Activated CD8-positive, alpha-beta T cell treated with anti-CD3 and anti-CD28 coated beads for 36 hours (primary cell): ENCODE measurements at regions not wholly inside any gene's neighbourhood (a gene's known extent, or its start where the extent isn't known, plus 50 kb on each side); places are given as distances from the start of the nearest gene placed in this dataset.

ENCODE experiments used
- ATAC-seq: fragments of 200-7000 bp; cut with Tn5 transposase; one replicate; pipeline ENCODE4 v1.10.0; 2021; ENCODE audit warnings: mild to moderate bottlenecking, moderate library complexity
- CTCF ChIA-PET: fragments of 350-600 bp; sonication (Branson Sonifier 250); formaldehyde crosslinking; loops from one replicate; lab custom pipeline; 2021; ENCODE audit warnings: antibody characterized with exemption; lab: Charles Lee
- POLR2A ChIA-PET: fragments of 350-600 bp; sonication (Branson Sonifier 250); formaldehyde crosslinking; loops from one replicate; lab custom pipeline; 2021; ENCODE audit warnings: antibody characterized with exemption; lab: Charles Lee
- DNase-seq: peaks from one replicate; pipeline ENCODE4 v3.0.0-alpha.2; 2020
- H3K27ac Mint-ChIP-seq: one replicate; pipeline ENCODE4 v1.8.0; 2021; ENCODE audit warnings: mild to moderate bottlenecking, mixed read lengths
- H3K27me3 Mint-ChIP-seq: one replicate; pipeline ENCODE4 v1.8.0; 2021; ENCODE audit warnings: mixed read lengths
- H3K36me3 Mint-ChIP-seq: one replicate; pipeline ENCODE4 v1.8.0; 2021; ENCODE audit warnings: low read depth, mixed read lengths
- H3K4me1 Mint-ChIP-seq: one replicate; pipeline ENCODE4 v1.8.0; 2021; ENCODE audit warnings: low read depth, mixed read lengths
- H3K4me3 Mint-ChIP-seq: one replicate; pipeline ENCODE4 v1.8.0; 2021; ENCODE audit warnings: mild to moderate bottlenecking, moderate library complexity, mixed read lengths
- H3K9me3 Mint-ChIP-seq: one replicate; pipeline ENCODE4 v1.8.0; 2021; ENCODE audit warnings: mixed read lengths
- CTCF ChIP-seq: fragments of 200-600 bp; IDR thresholded peaks from one replicate; pipeline ENCODE4 v1.8.0; 2022; ENCODE audit warnings: antibody characterized with exemption, mild to moderate bottlenecking
- intact Hi-C: fragments of 100-400 bp; cut with micrococcal nuclease; formaldehyde crosslinking; loops from one replicate; pipeline ENCODE4 v1.10.0; 2022

- H3K9me3 Mint-ChIP-seq: peaks cover 9% of the 10 kb centered on the region
- no peak overlapping the region for H3K4me3 Mint-ChIP-seq
- TF ChIP-seq CTCF: no peak
- DNase-seq (no peak), ATAC-seq (no peak)
- no peak overlapping the region for H3K27ac Mint-ChIP-seq
- H3K27me3 Mint-ChIP-seq: no peaks in the 10 kb centered on the region
- no peaks in the 10 kb centered on the region for H3K36me3 Mint-ChIP-seq
- ChIA-PET POLR2A (no interaction called here), CTCF (no interaction called here)
- no peaks in the 10 kb centered on the region for H3K4me1 Mint-ChIP-seq
- intact Hi-C loops: no loop called here
Measured at GRCh38 chr1:163872067-163872466, 550.3 kb downstream of the NUF2 start.

GRCh38 chr1:163874070-163874469 lies 552.3 kb downstream of the NUF2 start:
- no peak overlapping the region for H3K4me3 Mint-ChIP-seq
- no peak overlapping the region for H3K27ac Mint-ChIP-seq
- peaks cover 12% of the 10 kb centered on the region for H3K9me3 Mint-ChIP-seq
- TF ChIP-seq CTCF: no peak
- POLR2A ChIA-PET: interaction anchor here (0.5 kb wide), 1 partner anchor 137 kb away, joined by 3 read pairs; no protein-coding TSS in a partner anchor
- CTCF ChIA-PET: interaction anchor here (1.2 kb wide), 1 partner anchor 15 kb away, joined by 3 read pairs; no protein-coding TSS in a partner anchor
- no peaks in the 10 kb centered on the region for H3K4me1 Mint-ChIP-seq
- no peaks in the 10 kb centered on the region for H3K36me3 Mint-ChIP-seq
- no peaks in the 10 kb centered on the region for H3K27me3 Mint-ChIP-seq
- DNase-seq (no peak), ATAC-seq (no peak)
- intact Hi-C loops: no loop called here

- ChIA-PET CTCF (no interaction called here), POLR2A (interaction anchor here (0.6 kb wide), 1 partner anchor 15 kb away, joined by 3 read pairs; no protein-coding TSS in a partner anchor)
- H3K9me3 Mint-ChIP-seq: peaks cover 14% of the 10 kb centered on the region
- no peaks in the 10 kb centered on the region for H3K36me3 Mint-ChIP-seq
- no peak overlapping the region for H3K27ac Mint-ChIP-seq
- intact Hi-C loops: no loop called here
- H3K4me3 Mint-ChIP-seq: no peak overlapping the region
- no peak for TF ChIP-seq CTCF
- no peak for ATAC-seq
- no peak for DNase-seq
- no peaks in the 10 kb centered on the region for H3K4me1 Mint-ChIP-seq
- H3K27me3 Mint-ChIP-seq: no peaks in the 10 kb centered on the region
Measured at GRCh38 chr1:163875200-163875926, 553.6 kb downstream of the NUF2 start.

GRCh38 chr1:163875927-163876320 lies 554.2 kb downstream of the NUF2 start:
- CTCF ChIA-PET: interaction anchor here (0.6 kb wide), 1 partner anchor 11 kb away, joined by 3 read pairs; no protein-coding TSS in a partner anchor
- POLR2A ChIA-PET: interaction anchor here (0.6 kb wide), 1 partner anchor 15 kb away, joined by 3 read pairs; no protein-coding TSS in a partner anchor
- DNase-seq (no peak), ATAC-seq (no peak)
- Mint-ChIP-seq H3K27me3 (no peaks in the 10 kb centered on the region), H3K9me3 (peaks cover 14% of the 10 kb centered on the region), H3K4me1 (no peaks in the 10 kb centered on the region), H3K4me3 (no peak overlapping the region), H3K27ac (no peak overlapping the region), H3K36me3 (no peaks in the 10 kb centered on the region)
- intact Hi-C loops: no loop called here
- no peak for TF ChIP-seq CTCF

GRCh38 chr1:163876546-163876945 lies 554.8 kb downstream of the NUF2 start:
- intact Hi-C loops: no loop called here
- Mint-ChIP-seq H3K27ac (no peak overlapping the region), H3K36me3 (no peaks in the 10 kb centered on the region), H3K27me3 (no peaks in the 10 kb centered on the region), H3K9me3 (peaks cover 14% of the 10 kb centered on the region), H3K4me1 (no peaks in the 10 kb centered on the region), H3K4me3 (no peak overlapping the region)
- no peak for TF ChIP-seq CTCF
- no peak for DNase-seq
- CTCF ChIA-PET: interaction anchor here (0.6 kb wide), 1 partner anchor 12 kb away, joined by 3 read pairs; no protein-coding TSS in a partner anchor
- no peak for ATAC-seq
- POLR2A ChIA-PET: no interaction called here
